GM10266 (cell line): ENCODE measurements at regions not wholly inside any gene's neighbourhood (a gene's known extent, or its start where the extent isn't known, plus 50 kb on each side); places are given as distances from the start of the nearest gene placed in this dataset.

Experiments
- DNase-seq: peaks from one replicate; pipeline ENCODE4 v3.0.0; 2012; ENCODE audit errors: extremely low spot score
- TF ChIP-seq, protein P1 (sequence below): IDR thresholded peaks from 2 replicates; pipeline ENCODE4 v1.5.1; 2012; ENCODE audit warnings: mild to moderate bottlenecking, low read depth; ENCODE audit not compliant: control insufficient read depth, insufficient read depth; ENCODE audit errors: missing control alignments

DNA sequence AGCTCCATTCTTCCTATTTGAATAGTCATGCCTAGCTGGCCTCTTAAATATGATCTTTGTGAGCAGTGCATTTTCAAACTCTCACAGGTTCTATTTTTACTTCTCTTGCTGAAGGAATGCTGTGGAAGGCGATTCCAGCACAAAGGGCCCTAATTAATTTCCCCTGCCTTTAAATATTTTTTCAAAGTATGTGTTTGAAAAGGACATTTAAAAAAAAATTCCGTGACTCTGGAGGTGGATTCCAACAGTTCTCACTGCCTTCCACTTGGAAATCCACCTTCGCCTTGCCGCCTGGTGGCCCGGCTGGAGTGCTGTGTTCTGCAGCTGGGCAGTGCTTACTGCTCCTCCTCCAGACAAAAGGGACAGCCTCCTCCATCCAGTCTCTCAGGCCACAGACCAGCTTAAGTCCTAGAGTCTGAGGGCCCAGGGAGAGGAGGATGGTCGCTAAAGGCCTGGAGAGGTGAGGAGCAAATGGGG is 61.5 kb upstream of the CORO2B start:
- TF ChIP-seq, protein P1, sequence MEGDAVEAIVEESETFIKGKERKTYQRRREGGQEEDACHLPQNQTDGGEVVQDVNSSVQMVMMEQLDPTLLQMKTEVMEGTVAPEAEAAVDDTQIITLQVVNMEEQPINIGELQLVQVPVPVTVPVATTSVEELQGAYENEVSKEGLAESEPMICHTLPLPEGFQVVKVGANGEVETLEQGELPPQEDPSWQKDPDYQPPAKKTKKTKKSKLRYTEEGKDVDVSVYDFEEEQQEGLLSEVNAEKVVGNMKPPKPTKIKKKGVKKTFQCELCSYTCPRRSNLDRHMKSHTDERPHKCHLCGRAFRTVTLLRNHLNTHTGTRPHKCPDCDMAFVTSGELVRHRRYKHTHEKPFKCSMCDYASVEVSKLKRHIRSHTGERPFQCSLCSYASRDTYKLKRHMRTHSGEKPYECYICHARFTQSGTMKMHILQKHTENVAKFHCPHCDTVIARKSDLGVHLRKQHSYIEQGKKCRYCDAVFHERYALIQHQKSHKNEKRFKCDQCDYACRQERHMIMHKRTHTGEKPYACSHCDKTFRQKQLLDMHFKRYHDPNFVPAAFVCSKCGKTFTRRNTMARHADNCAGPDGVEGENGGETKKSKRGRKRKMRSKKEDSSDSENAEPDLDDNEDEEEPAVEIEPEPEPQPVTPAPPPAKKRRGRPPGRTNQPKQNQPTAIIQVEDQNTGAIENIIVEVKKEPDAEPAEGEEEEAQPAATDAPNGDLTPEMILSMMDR, result no peak
- DNase-seq, result no peak

GRCh38 chr15:68518046-68518445 is 60.7 kb upstream of the CORO2B start:
- no peak for DNase-seq
- TF ChIP-seq, protein P1, result no peak

DNA sequence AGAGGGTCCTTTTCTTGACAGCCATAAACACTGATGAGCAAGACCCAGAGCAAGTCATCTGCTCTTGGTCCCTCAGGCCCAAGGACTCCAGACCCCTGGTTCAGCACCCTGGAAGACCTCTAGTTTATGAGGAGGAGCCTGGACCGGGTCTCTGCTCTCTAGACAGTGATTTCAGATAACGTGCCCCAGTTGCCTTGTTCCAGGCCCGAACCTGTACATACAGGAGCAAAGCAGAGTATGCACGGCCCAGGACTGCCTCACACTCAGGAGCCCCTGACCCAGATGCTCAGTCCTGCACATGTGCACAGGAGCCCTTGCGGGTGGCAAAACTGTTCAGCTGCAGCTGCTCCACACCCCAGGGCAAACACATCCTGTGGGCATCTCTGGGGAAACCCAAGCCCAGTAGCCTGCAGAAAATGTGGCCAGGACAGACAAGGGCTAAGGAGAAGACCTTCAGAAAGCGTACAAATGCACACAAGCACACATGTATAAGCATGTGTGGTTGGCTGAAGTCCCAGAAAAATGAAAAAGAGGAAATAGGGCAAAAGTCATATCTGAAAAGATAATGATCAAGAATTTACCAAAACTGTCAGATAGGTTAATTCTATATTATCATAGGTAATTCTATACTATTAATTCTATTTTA is 59.9 kb upstream of the CORO2B start:
- TF ChIP-seq, protein P1, result no peak
- no peak for DNase-seq

GRCh38 chr15:68524753-68525584 is 53.8 kb upstream of the CORO2B start:
- no peak for DNase-seq
- TF ChIP-seq, protein P1, result no peak

DNA sequence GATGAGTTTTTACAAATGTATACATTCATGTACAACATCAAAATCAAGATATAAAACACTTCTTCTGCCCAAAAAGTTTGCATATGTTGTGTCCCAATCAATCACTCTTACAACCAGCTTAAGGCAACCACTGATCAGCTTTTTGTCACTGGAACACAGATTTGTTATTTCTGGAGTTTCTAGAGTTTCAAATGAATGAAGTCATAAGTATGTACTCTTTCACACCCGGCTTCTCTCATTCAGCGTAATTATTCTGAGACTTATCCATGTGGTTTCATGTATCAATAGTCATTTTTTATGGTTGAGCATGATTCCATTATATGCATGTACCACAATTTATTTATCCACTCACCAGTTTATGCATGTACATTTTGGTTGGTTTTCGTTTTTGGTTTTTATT is 53.0 kb upstream of the CORO2B start:
- DNase-seq, result no peak
- TF ChIP-seq, protein P1, result no peak

DNA sequence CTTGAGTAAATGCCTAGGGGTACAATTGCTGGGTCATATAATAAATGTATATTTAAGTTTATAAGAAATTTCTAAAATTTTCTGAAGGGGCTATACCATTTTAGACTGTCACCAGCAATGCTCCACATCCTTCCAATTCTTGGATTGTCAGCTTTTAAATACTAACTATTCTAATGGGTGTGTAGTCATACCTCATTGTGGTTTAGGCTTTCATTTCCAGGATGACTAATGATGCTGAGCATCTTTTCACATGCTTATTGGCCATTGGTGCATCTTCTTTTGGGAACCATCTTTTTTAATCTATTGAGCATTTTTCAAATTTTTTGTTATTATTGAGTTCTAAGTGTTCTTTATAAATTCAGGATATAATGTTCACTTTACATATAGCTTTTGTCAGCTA is 52.5 kb upstream of the CORO2B start:
- DNase-seq, result peak; percentile 33
- TF ChIP-seq, protein P1, result no peak

- DNase-seq, result no peak
- TF ChIP-seq, protein P1, result no peak
Measured at GRCh38 chr15:68526784-68527183, 52.0 kb upstream of the CORO2B start.
